RWPE1 (cell line): ENCODE measurements at regions not wholly inside any gene's neighbourhood (a gene's known extent, or its start where the extent isn't known, plus 50 kb on each side); places are given as distances from the start of the nearest gene placed in this dataset.
"Not testable (repeated sequence)": the region's sequence is repeated elsewhere in the genome, so short reads cannot be mapped to it uniquely, and the experiment has no call there.

ENCODE experiments used
- CTCF ChIA-PET: fragments of 350-600 bp; sonication (Branson Sonifier 250); formaldehyde crosslinking; extraction: SDS; loops from one replicate; lab custom pipeline; 2021; lab: Yijun Ruan, JAX
- POLR2A ChIA-PET: fragments of 400-600 bp; formaldehyde crosslinking; extraction: SDS; loops from one replicate; lab custom pipeline; 2020; ENCODE audit warnings: antibody characterized with exemption; ENCODE audit not compliant: low non-redundant PET; lab: Yijun Ruan, JAX
- DNase-seq: peaks from one replicate; pipeline ENCODE4 v3.0.0; 2012; ENCODE audit warnings: low spot score
- H3K27ac ChIP-seq: fragments of 450-650 bp; 2 replicates; pipeline ENCODE4 v1.5.1; 2017
- TF ChIP-seq, protein P1 (sequence below): fragments of 450-650 bp; conservative IDR thresholded peaks from 2 replicates; pipeline ENCODE4 v1.5.1; 2017; ENCODE audit warnings: low read depth, mild to moderate bottlenecking

GRCh38 chr5:85604786-85605185 is 1013.0 kb upstream of the COX7C start:
- POLR2A ChIA-PET: no interaction called here
- no peak for DNase-seq
- TF ChIP-seq, protein P1, sequence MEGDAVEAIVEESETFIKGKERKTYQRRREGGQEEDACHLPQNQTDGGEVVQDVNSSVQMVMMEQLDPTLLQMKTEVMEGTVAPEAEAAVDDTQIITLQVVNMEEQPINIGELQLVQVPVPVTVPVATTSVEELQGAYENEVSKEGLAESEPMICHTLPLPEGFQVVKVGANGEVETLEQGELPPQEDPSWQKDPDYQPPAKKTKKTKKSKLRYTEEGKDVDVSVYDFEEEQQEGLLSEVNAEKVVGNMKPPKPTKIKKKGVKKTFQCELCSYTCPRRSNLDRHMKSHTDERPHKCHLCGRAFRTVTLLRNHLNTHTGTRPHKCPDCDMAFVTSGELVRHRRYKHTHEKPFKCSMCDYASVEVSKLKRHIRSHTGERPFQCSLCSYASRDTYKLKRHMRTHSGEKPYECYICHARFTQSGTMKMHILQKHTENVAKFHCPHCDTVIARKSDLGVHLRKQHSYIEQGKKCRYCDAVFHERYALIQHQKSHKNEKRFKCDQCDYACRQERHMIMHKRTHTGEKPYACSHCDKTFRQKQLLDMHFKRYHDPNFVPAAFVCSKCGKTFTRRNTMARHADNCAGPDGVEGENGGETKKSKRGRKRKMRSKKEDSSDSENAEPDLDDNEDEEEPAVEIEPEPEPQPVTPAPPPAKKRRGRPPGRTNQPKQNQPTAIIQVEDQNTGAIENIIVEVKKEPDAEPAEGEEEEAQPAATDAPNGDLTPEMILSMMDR: no peak
- CTCF ChIA-PET: interaction anchor here (0.6 kb wide), 1 partner anchor 893 kb away, joined by 3 read pairs; no protein-coding TSS in a partner anchor
- H3K27ac ChIP-seq: no peak overlapping the region

- H3K27ac ChIP-seq: no peak overlapping the region
- ChIA-PET POLR2A (no interaction called here), CTCF (no interaction called here)
- TF ChIP-seq, protein P1: no peak
- DNase-seq: no peak
Observed at GRCh38 chr5:85605381-85605780, 1012.4 kb upstream of the COX7C start.

DNA sequence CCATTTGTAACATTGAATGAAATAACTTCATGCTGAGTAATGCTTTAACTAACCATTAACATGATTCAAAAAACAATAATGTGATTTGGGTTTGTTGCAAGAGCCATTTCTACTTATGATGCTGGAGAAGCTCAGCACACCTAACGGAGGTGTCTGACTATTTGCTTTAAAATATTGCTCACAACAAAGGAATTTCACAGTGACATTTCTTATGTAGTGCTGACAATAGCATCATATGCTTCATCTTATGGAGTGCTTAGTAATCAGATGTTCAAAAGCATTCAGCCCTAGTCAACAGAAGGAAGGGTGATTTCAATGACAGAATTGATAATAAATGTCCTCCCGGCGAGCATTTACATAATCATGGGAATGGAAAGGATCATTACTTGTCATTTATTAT is 1003.3 kb upstream of the COX7C start:
- CTCF ChIA-PET: no interaction called here
- TF ChIP-seq, protein P1: no peak
- DNase-seq: no peak
- POLR2A ChIA-PET: no interaction called here
- H3K27ac ChIP-seq: no peak overlapping the region

GRCh38 chr5:85621668-85622067 is 996.1 kb upstream of the COX7C start:
- no peak for DNase-seq
- TF ChIP-seq, protein P1: no peak
- POLR2A ChIA-PET: no interaction called here
- no peak overlapping the region for H3K27ac ChIP-seq
- CTCF ChIA-PET: no interaction called here

- no peak for DNase-seq
- ChIA-PET POLR2A (no interaction called here), CTCF (no interaction called here)
- TF ChIP-seq, protein P1: no peak
- no peak overlapping the region for H3K27ac ChIP-seq
Observed at GRCh38 chr5:85628153-85628552, 989.6 kb upstream of the COX7C start.

GRCh38 chr5:85638495-85639125 is 979.1 kb upstream of the COX7C start:
- H3K27ac ChIP-seq, DNase-seq, CTCF ChIA-PET, POLR2A ChIA-PET: not testable (repeated sequence)

DNA sequence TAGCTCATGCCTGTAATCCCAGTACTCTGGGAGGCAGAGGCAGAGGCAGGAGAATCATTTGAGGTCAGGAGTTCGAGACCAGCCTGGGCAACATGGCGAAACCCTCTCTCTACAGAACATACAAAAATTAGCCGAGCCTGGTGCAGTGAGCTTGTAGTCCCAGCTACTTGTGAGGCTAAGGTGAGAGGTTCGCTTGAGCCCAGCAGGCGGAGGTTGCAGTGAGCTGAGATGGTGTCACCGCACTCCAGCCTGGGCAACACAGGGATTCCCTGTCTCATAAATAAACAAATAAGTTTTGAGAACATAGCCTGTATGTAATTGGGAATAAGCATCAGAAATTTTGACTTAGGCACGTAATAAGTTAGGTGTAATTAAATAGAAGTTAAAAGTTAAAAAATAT is 971.7 kb upstream of the COX7C start:
- DNase-seq: no peak
- ChIA-PET CTCF (no interaction called here), POLR2A (no interaction called here)
- TF ChIP-seq, protein P1: no peak
- H3K27ac ChIP-seq: no peak overlapping the region
